OCI-LY3 (cell line): ENCODE measurements at regions not wholly inside any gene's neighbourhood (a gene's known extent, or its start where the extent isn't known, plus 50 kb on each side); places are given as distances from the start of the nearest gene placed in this dataset.

ENCODE experiments used
- H2AFZ ChIP-seq: fragments of 200-600, 300-600 bp; shearing (Covaris generic); 2 replicates; pipeline ENCODE4 v1.6.0; 2014; ENCODE audit warnings: antibody characterized with exemption, low read depth, low read length
- H3K27ac ChIP-seq: fragments of 200-600, 300-600 bp; sonication (generic); 2 replicates; pipeline ENCODE4 v1.5.1; 2014; ENCODE audit warnings: mild to moderate bottlenecking, low read length, moderate library complexity, mixed read lengths
- H3K27me3 ChIP-seq: fragments of 200-600, 300-600 bp; sonication (generic); 2 replicates; pipeline ENCODE4 v1.6.1; 2014; ENCODE audit warnings: low read depth, low read length, mixed read lengths
- H3K36me3 ChIP-seq: fragments of 200-600, 300-600 bp; sonication (generic); replicated peaks from 2 replicates; pipeline ENCODE3; 2014; ENCODE audit warnings: low read depth, low read length, mixed read lengths
- H3K4me1 ChIP-seq: fragments of 300-600, 200-600 bp; sonication (generic); 2 replicates; pipeline ENCODE4 v1.6.1; 2014; ENCODE audit warnings: low read length, mixed read lengths
- H3K4me2 ChIP-seq: fragments of 200-600, 300-600 bp; sonication (generic); 2 replicates; pipeline ENCODE4 v1.6.1; 2014; ENCODE audit warnings: low read length, mixed read lengths
- H3K4me3 ChIP-seq: fragments of 300-600, 200-600 bp; sonication (generic); 2 replicates; pipeline ENCODE4 v1.5.1; 2014; ENCODE audit warnings: antibody characterized with exemption, mild to moderate bottlenecking, low read length, moderate library complexity
- H3K79me2 ChIP-seq: fragments of 300-600, 200-600 bp; shearing (Covaris generic); 2 replicates; pipeline ENCODE4 v1.6.1; 2014; ENCODE audit warnings: mild to moderate bottlenecking, low read length, mixed read lengths
- H3K9ac ChIP-seq: fragments of 300-600, 200-600 bp; shearing (Covaris generic); 2 replicates; pipeline ENCODE4 v1.6.0; 2014; ENCODE audit warnings: mild to moderate bottlenecking, low read length, moderate library complexity
- H3K9me3 ChIP-seq: fragments of 200-600, 300-600 bp; shearing (Covaris generic); 2 replicates; pipeline ENCODE4 v1.6.1; 2014; ENCODE audit warnings: low read length, mixed read lengths; ENCODE audit not compliant: insufficient read depth
- H4K20me1 ChIP-seq: fragments of 200-600, 300-600 bp; sonication (generic); 2 replicates; pipeline ENCODE4 v1.6.1; 2016; ENCODE audit warnings: low read length, mixed read lengths; ENCODE audit not compliant: insufficient read depth
- EZH2phosphoT487 ChIP-seq: fragments of 200-600 bp; shearing (Covaris generic); IDR thresholded peaks from 2 replicates; pipeline ENCODE4 v1.6.1; 2018; ENCODE audit warnings: antibody characterized with exemption, mixed run types, low read depth
- TF ChIP-seq, protein P1 (sequence below): fragments of 200-600, 300-600 bp; sonication (generic); IDR thresholded peaks from 2 replicates; pipeline ENCODE4 v1.5.1; 2014; ENCODE audit warnings: antibody characterized with exemption, low read length, low read depth

GRCh38 chr6:98137391-98137790 is 697.0 kb upstream of the POU3F2 start:
- no peak overlapping the region for H3K27ac ChIP-seq
- no peaks in the 10 kb centered on the region for H3K4me1 ChIP-seq
- no peak for TF ChIP-seq EZH2phosphoT487
- TF ChIP-seq, protein P1, sequence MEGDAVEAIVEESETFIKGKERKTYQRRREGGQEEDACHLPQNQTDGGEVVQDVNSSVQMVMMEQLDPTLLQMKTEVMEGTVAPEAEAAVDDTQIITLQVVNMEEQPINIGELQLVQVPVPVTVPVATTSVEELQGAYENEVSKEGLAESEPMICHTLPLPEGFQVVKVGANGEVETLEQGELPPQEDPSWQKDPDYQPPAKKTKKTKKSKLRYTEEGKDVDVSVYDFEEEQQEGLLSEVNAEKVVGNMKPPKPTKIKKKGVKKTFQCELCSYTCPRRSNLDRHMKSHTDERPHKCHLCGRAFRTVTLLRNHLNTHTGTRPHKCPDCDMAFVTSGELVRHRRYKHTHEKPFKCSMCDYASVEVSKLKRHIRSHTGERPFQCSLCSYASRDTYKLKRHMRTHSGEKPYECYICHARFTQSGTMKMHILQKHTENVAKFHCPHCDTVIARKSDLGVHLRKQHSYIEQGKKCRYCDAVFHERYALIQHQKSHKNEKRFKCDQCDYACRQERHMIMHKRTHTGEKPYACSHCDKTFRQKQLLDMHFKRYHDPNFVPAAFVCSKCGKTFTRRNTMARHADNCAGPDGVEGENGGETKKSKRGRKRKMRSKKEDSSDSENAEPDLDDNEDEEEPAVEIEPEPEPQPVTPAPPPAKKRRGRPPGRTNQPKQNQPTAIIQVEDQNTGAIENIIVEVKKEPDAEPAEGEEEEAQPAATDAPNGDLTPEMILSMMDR: no peak
- H3K27me3 ChIP-seq: no peaks in the 10 kb centered on the region
- no peaks in the 10 kb centered on the region for H3K9me3 ChIP-seq
- H3K79me2 ChIP-seq: no peaks in the 10 kb centered on the region
- no peaks in the 10 kb centered on the region for H4K20me1 ChIP-seq
- H3K9ac ChIP-seq: no peak overlapping the region
- H3K36me3 ChIP-seq: no peaks in the 10 kb centered on the region
- no peak overlapping the region for H2AFZ ChIP-seq
- H3K4me3 ChIP-seq: no peak overlapping the region
- H3K4me2 ChIP-seq: no peak overlapping the region

DNA sequence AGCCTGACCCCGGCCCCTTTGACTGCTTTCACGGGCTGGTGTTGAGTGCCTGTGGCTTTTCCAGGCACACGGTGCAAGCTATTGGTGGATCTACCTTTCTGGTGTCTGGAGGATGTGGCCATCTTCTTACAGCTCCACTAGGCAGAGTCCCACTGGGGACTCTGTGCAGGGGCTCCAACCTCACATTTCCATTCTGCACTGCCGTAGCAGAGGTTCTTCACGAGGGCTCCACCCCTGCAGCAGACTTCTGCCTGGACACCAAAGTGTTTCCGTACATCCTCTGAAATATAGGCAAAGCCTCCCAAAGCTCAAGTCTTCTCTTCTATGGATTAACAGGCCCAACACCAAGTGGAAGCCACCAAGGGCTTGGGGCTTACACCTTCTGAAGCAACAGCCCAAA is 691.5 kb upstream of the POU3F2 start:
- TF ChIP-seq EZH2phosphoT487: no peak
- TF ChIP-seq, protein P1: no peak
- no peaks in the 10 kb centered on the region for H4K20me1 ChIP-seq
- H3K27me3 ChIP-seq: no peaks in the 10 kb centered on the region

DNA sequence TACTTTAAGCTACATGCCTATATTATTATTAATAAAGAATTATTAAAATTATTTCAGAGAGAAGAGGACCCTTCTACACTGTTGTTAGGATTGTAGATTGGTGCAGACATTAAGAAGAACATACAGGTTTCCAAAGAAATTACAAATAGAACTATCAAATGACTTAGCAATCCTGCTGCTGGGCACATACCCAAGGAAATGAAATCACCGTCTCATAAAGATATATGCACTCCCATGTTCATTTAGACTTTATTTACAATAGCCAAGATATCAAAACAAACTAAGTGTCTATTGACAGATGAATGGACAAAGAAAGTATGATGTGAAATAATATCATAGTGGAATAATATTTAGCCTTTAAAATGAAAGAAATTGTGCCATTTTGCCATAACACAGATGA is 687.7 kb upstream of the POU3F2 start:
- no peaks in the 10 kb centered on the region for H3K27me3 ChIP-seq
- no peaks in the 10 kb centered on the region for H3K9me3 ChIP-seq
- TF ChIP-seq EZH2phosphoT487: no peak
- TF ChIP-seq, protein P1: no peak
- no peaks in the 10 kb centered on the region for H3K36me3 ChIP-seq
- H3K4me2 ChIP-seq: no peak overlapping the region
- H2AFZ ChIP-seq: no peak overlapping the region
- no peaks in the 10 kb centered on the region for H3K4me1 ChIP-seq
- H3K27ac ChIP-seq: no peak overlapping the region
- H3K9ac ChIP-seq: no peak overlapping the region
- H4K20me1 ChIP-seq: no peaks in the 10 kb centered on the region
- no peak overlapping the region for H3K4me3 ChIP-seq
- H3K79me2 ChIP-seq: no peaks in the 10 kb centered on the region

More for the DNA sequence above, 691.5 kb upstream of the POU3F2 start:
- Histone ChIP-seq H3K36me3 (no peaks in the 10 kb centered on the region), H3K9me3 (no peaks in the 10 kb centered on the region), H3K4me3 (no peak overlapping the region), H3K9ac (no peak overlapping the region), H2AFZ (no peak overlapping the region), H3K79me2 (no peaks in the 10 kb centered on the region), H3K4me2 (no peak overlapping the region), H3K27ac (no peak overlapping the region), H3K4me1 (no peaks in the 10 kb centered on the region)

DNA sequence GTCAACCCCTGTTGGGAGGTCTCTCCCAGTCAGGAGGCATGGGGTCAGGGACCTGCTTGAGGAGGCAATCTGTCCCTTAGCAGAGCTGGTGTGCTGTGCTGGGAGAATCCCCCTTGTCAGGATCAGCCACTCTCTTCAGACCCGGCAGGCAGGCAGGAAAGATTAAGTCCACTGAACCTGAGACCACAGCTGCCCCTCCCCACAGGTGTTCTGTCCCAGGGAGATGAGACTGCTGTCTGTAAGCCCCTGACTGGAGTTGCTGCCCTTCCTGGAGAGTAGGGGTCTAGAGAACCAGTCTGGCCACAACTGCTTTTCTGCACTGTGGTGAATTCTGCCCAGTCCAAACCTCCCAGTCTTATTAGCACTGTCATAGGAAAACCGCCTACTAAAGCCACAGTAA is 677.8 kb upstream of the POU3F2 start:
- Histone ChIP-seq H3K4me1 (no peaks in the 10 kb centered on the region), H2AFZ (no peak overlapping the region), H3K27me3 (no peaks in the 10 kb centered on the region), H4K20me1 (no peaks in the 10 kb centered on the region), H3K4me2 (no peak overlapping the region), H3K36me3 (no peaks in the 10 kb centered on the region), H3K4me3 (no peak overlapping the region), H3K9ac (no peak overlapping the region), H3K9me3 (no peaks in the 10 kb centered on the region), H3K27ac (no peak overlapping the region), H3K79me2 (no peaks in the 10 kb centered on the region)
- TF ChIP-seq, protein P1: no peak
- TF ChIP-seq EZH2phosphoT487: no peak
